Trophoblast cell (in vitro differentiated cells and primary cell): ENCODE measurements at regions not wholly inside any gene's neighbourhood (a gene's known extent, or its start where the extent isn't known, plus 50 kb on each side); places are given as distances from the start of the nearest gene placed in this dataset.
A peak's percentile ranks its signal among the peaks of the same experiment; 100 is the strongest.

ENCODE experiments used
- DNase-seq, 2 donors: peaks; one replicate each; pipeline ENCODE4 v3.0.0-alpha.2; 2016
- H2AFZ ChIP-seq: 2 replicates; pipeline ENCODE4 v1.6.1; 2013; ENCODE audit warnings: low read length, moderate library complexity, mild to moderate bottlenecking; ENCODE audit not compliant: insufficient read depth, poor library complexity
- H2AK5ac ChIP-seq: 2 replicates; pipeline ENCODE4 v1.6.1; 2013; ENCODE audit warnings: mild to moderate bottlenecking, low read length
- H2BK120ac ChIP-seq: 2 replicates; pipeline ENCODE4 v1.6.1; 2013; ENCODE audit warnings: low read length, mild to moderate bottlenecking, moderate library complexity; ENCODE audit not compliant: insufficient read depth, poor library complexity
- H2BK12ac ChIP-seq: 2 replicates; pipeline ENCODE4 v1.6.1; 2013; ENCODE audit warnings: mild to moderate bottlenecking, low read length, moderate library complexity
- H2BK5ac ChIP-seq: 2 replicates; pipeline ENCODE4 v1.6.1; 2013; ENCODE audit warnings: low read length, low read depth, moderate library complexity, mild to moderate bottlenecking; ENCODE audit not compliant: poor library complexity
- H3K14ac ChIP-seq: 2 replicates; pipeline ENCODE4 v1.6.1; 2013; ENCODE audit warnings: mild to moderate bottlenecking, low read length
- H3K18ac ChIP-seq: 2 replicates; pipeline ENCODE4 v1.6.1; 2013; ENCODE audit warnings: mild to moderate bottlenecking, low read length
- H3K23ac ChIP-seq: 2 replicates; pipeline ENCODE4 v1.6.1; 2013; ENCODE audit warnings: low read length
- H3K27ac ChIP-seq: 2 replicates; pipeline ENCODE4 v1.5.1; 2013; ENCODE audit warnings: low read depth, mild to moderate bottlenecking, inconsistent platforms, low read length, moderate library complexity
- H3K27me3 ChIP-seq: 2 replicates; pipeline ENCODE4 v1.6.1; 2013; ENCODE audit warnings: inconsistent platforms, mild to moderate bottlenecking, low read length, moderate library complexity; ENCODE audit not compliant: insufficient read depth
- H3K36me3 ChIP-seq, 2 experiments: 1 replicate in 1 of 2; 2 replicates in 1 of 2; pipeline ENCODE4 v1.6.1; 2013; ENCODE audit warnings: low read length in 2 of 2, mild to moderate bottlenecking in 2 of 2, moderate library complexity in 1 of 2; ENCODE audit not compliant: insufficient read depth in 2 of 2, control insufficient read depth in 1 of 2
- H3K4ac ChIP-seq: 2 replicates; pipeline ENCODE4 v1.6.1; 2013; ENCODE audit warnings: low read depth, mild to moderate bottlenecking, low read length, moderate library complexity
- H3K4me1 ChIP-seq, 2 experiments: 1 replicate in 1 of 2; 2 replicates in 1 of 2; pipeline ENCODE4 v1.6.1; 2013; ENCODE audit warnings: low read length in 2 of 2, mild to moderate bottlenecking in 2 of 2, moderate library complexity in 1 of 2; ENCODE audit not compliant: insufficient read depth in 2 of 2, control insufficient read depth in 1 of 2
- H3K4me2 ChIP-seq: 2 replicates; pipeline ENCODE4 v1.6.1; 2013; ENCODE audit warnings: inconsistent platforms, mild to moderate bottlenecking, low read length, moderate library complexity
- H3K4me3 ChIP-seq: 2 replicates; pipeline ENCODE4 v1.5.1; 2013; ENCODE audit warnings: mild to moderate bottlenecking, low read depth, low read length, inconsistent platforms
- H3K79me1 ChIP-seq: one replicate; pipeline ENCODE4 v1.6.1; 2013; ENCODE audit warnings: low read length
- H3K79me2 ChIP-seq: 2 replicates; pipeline ENCODE4 v1.6.1; 2013; ENCODE audit warnings: low read length, mild to moderate bottlenecking; ENCODE audit not compliant: control insufficient read depth, insufficient read depth, poor library complexity
- H3K9ac ChIP-seq: 2 replicates; pipeline ENCODE4 v1.6.1; 2013; ENCODE audit warnings: mild to moderate bottlenecking, low read length
- H3K9me3 ChIP-seq: 2 replicates; pipeline ENCODE4 v1.6.1; 2013; ENCODE audit warnings: low read depth, mild to moderate bottlenecking, control low read depth, inconsistent platforms, low read length; ENCODE audit not compliant: insufficient read depth
- H4K12ac ChIP-seq: 2 replicates; pipeline ENCODE4 v1.6.1; 2013; ENCODE audit warnings: low read depth, mild to moderate bottlenecking, low read length, moderate library complexity
- H4K8ac ChIP-seq: 2 replicates; pipeline ENCODE4 v1.6.1; 2013; ENCODE audit warnings: low read depth, mild to moderate bottlenecking, low read length, moderate library complexity
- H4K91ac ChIP-seq: one replicate; pipeline ENCODE4 v1.6.1; 2013; ENCODE audit warnings: low read depth, mild to moderate bottlenecking, low read length, moderate library complexity
- WGBS: extraction: QIAGEN DNeasy Blood & Tissue Kit; methylation state at CpG from one replicate; pipeline ENCODE4 v1.1.7; 2013; ENCODE audit warnings: missing lambda C conversion rate; ENCODE audit not compliant: insufficient read length, insufficient coverage; ENCODE audit errors: extremely low coverage; 5-methylcytosine and 5-hydroxymethylcytosine counted together

DNA sequence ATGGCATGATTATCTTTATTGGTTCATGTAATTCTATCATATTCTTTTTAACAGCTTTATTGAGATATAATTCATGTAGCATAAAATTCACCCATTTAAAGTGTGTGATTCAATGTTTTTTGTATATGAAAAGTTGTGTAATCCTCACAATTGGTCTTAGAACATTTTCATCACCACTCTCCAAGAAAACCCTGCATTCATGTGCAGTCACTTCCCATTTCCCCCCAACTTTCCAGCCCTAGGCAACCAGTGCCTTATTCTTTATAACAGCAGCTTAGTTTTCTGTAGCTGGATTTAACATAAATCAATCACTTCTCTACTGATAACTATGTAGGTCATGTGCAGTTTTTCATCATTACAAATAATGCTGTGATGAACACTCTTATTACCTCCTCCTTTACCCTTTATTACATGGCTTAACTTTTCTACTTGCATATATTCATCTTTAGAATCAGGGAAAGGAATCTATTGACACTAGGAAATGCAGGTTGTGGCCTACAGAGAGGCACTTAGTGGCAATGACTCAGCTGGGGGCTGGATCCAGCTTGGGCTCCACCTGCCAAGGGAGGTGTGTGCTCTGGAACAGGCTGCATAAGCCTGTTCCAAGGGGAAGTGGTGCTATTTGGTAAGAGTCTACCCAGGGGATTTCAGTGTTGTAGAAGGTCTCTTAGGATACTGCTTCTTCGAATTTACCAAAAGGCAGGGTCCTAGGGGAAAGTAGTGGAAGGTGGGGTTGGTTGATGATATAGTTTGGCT lies 89.1 kb downstream of the ETAA1 start:
- Histone ChIP-seq H2BK5ac (no peak overlapping the region), H3K79me1 (no peaks in the 10 kb centered on the region), H3K4me2 (no peak overlapping the region), H4K91ac (no peak overlapping the region), H3K4ac (no peak overlapping the region), H2AFZ (no peak overlapping the region), H2BK120ac (no peak overlapping the region), H3K27ac (no peak overlapping the region), H4K12ac (no peak overlapping the region), H3K79me2 (no peaks in the 10 kb centered on the region), H3K4me1 (peaks cover 2% of the 10 kb centered on the region in 2 experiments), H3K9me3 (no peaks in the 10 kb centered on the region), H2AK5ac (no peak overlapping the region), H3K9ac (no peak overlapping the region), H2BK12ac (no peak overlapping the region), H3K18ac (no peak overlapping the region), H4K8ac (no peak overlapping the region), H3K23ac (no peak overlapping the region), H3K27me3 (no peaks in the 10 kb centered on the region), H3K4me3 (no peak overlapping the region), H3K36me3 (no peaks in the 10 kb centered on the region), H3K14ac (no peak overlapping the region)
- WGBS: no CpG with 5 or more reads among the region's 1 CpG
- DNase-seq: peak; percentile 21 to 37

DNA sequence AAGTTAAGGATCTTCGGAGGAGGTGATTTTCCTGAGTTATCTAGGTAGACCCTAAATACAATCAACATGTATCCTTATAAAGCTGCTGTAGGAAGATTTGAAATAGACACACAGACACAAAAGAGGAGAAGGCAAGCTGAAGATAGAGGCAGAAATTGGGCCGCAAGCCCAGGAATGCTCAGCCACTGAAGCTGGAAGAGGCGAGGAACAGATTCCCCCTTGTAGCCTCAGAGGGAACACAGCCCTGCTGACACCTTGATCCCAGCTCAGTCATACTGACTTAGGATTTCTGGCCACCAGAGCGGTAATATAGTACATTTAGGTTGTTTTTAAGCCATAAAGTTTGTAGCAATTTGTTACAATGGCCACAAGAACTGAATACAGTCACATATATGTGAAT lies 90.9 kb downstream of the ETAA1 start:
- WGBS: no CpG with 5 or more reads among the region's 4 CpGs
- H3K4me1 ChIP-seq: peaks cover 2% of the 10 kb centered on the region in 2 experiments

GRCh38 chr2:67489396-67489795 lies 92.3 kb downstream of the ETAA1 start:
- Histone ChIP-seq H3K4ac (no peak overlapping the region), H2BK12ac (no peak overlapping the region), H3K18ac (no peak overlapping the region)

More for the DNA sequence above, 90.9 kb downstream of the ETAA1 start:
- H3K4ac ChIP-seq: no peak overlapping the region
- H3K9ac ChIP-seq: no peak overlapping the region
- no peak overlapping the region for H4K12ac ChIP-seq
- H3K23ac ChIP-seq: no peak overlapping the region
- H3K18ac ChIP-seq: no peak overlapping the region
- no peak overlapping the region for H2AK5ac ChIP-seq
- no peak overlapping the region for H3K14ac ChIP-seq
- DNase-seq: no peak
- no peak overlapping the region for H4K91ac ChIP-seq
- no peak overlapping the region for H2BK5ac ChIP-seq
- no peaks in the 10 kb centered on the region for H3K9me3 ChIP-seq
- H3K27ac ChIP-seq: no peak overlapping the region
- H3K4me3 ChIP-seq: no peak overlapping the region
- no peaks in the 10 kb centered on the region for H3K36me3 ChIP-seq
- H2BK120ac ChIP-seq: no peak overlapping the region
- H3K79me2 ChIP-seq: no peaks in the 10 kb centered on the region
- no peaks in the 10 kb centered on the region for H3K27me3 ChIP-seq
- H2AFZ ChIP-seq: no peak overlapping the region
- H3K79me1 ChIP-seq: no peaks in the 10 kb centered on the region
- H3K4me2 ChIP-seq: no peak overlapping the region
- H2BK12ac ChIP-seq: no peak overlapping the region
- H4K8ac ChIP-seq: no peak overlapping the region

GRCh38 chr2:67498931-67499330 lies 101.8 kb downstream of the ETAA1 start:
- H3K79me1 ChIP-seq: no peaks in the 10 kb centered on the region
- H3K4ac ChIP-seq: no peak overlapping the region
- H3K36me3 ChIP-seq: no peaks in the 10 kb centered on the region
- no peaks in the 10 kb centered on the region for H3K27me3 ChIP-seq
- no peak overlapping the region for H3K4me3 ChIP-seq
- H2AFZ ChIP-seq: no peak overlapping the region
- H3K9ac ChIP-seq: no peak overlapping the region
- H4K12ac ChIP-seq: no peak overlapping the region
- DNase-seq: no peak
- no peak overlapping the region for H4K91ac ChIP-seq
- H3K14ac ChIP-seq: no peak overlapping the region
- no peak overlapping the region for H3K4me2 ChIP-seq
- no peak overlapping the region for H2BK12ac ChIP-seq
- no peak overlapping the region for H3K23ac ChIP-seq
- peaks cover 2 to 10% of the 10 kb centered on the region in 2 experiments for H3K4me1 ChIP-seq
- H2AK5ac ChIP-seq: no peak overlapping the region
- no peak overlapping the region for H4K8ac ChIP-seq
- H2BK120ac ChIP-seq: no peak overlapping the region
- H3K18ac ChIP-seq: no peak overlapping the region
- H2BK5ac ChIP-seq: no peak overlapping the region
- H3K9me3 ChIP-seq: no peaks in the 10 kb centered on the region
- no peak overlapping the region for H3K27ac ChIP-seq
- H3K79me2 ChIP-seq: no peaks in the 10 kb centered on the region
- WGBS: no CpG with 5 or more reads among the region's 1 CpG

More at GRCh38 chr2:67489396-67489795, 92.3 kb downstream of the ETAA1 start:
- H2BK5ac ChIP-seq: no peak overlapping the region
- no peaks in the 10 kb centered on the region for H3K79me2 ChIP-seq
- no peak overlapping the region for H2BK120ac ChIP-seq
- no peak overlapping the region for H3K27ac ChIP-seq
- H3K79me1 ChIP-seq: no peaks in the 10 kb centered on the region
- no peak overlapping the region for H3K4me2 ChIP-seq
- H2AFZ ChIP-seq: no peak overlapping the region
- WGBS: no CpG with 5 or more reads among the region's 8 CpGs
- no peak overlapping the region for H4K91ac ChIP-seq
- H4K8ac ChIP-seq: no peak overlapping the region
- no peak overlapping the region for H4K12ac ChIP-seq
- no peaks in the 10 kb centered on the region for H3K9me3 ChIP-seq
- H3K36me3 ChIP-seq: no peaks in the 10 kb centered on the region
- H3K9ac ChIP-seq: no peak overlapping the region
- no peak overlapping the region for H2AK5ac ChIP-seq
- DNase-seq: peak in 1 of 2 donors; percentile 61
- no peak overlapping the region for H3K14ac ChIP-seq
- H3K23ac ChIP-seq: no peak overlapping the region
- H3K4me1 ChIP-seq: peaks cover 2% of the 10 kb centered on the region in 2 experiments
- H3K4me3 ChIP-seq: no peak overlapping the region
- H3K27me3 ChIP-seq: no peaks in the 10 kb centered on the region
